ENCODE measurements at regions not wholly inside any gene's neighbourhood (a gene's known extent, or its start where the extent isn't known, plus 50 kb on each side); places are given as distances from the start of the nearest gene placed in this dataset.

- TF ChIP-seq RAD21 (IDR thresholded peaks at IDR 0.05; ENCODE audit: low read depth) (no peak), NFIC (IDR thresholded peaks at IDR 0.05) (no peak), FOXM1 (IDR thresholded peaks at IDR 0.05; ENCODE audit: borderline replicate concordance, low read depth) (no peak)
Measured at GRCh38 chr17:22303865-22304264, 611.5 kb downstream of the KCNJ18 start.

All from Ishikawa (cell line).